GM12892 (cell line): ENCODE measurements at regions not wholly inside any gene's neighbourhood (a gene's known extent, or its start where the extent isn't known, plus 50 kb on each side); places are given as distances from the start of the nearest gene placed in this dataset.

Source experiments
- POLR2A ChIP-seq: IDR thresholded peaks from 2 replicates; pipeline ENCODE4 v1.6.1; 2011; ENCODE audit warnings: low read depth, low read length, control low read depth
- TAF1 ChIP-seq: IDR thresholded peaks from 2 replicates; pipeline ENCODE4 v1.6.1; 2011; ENCODE audit warnings: low read depth, mild to moderate bottlenecking, control low read depth, low read length, borderline replicate concordance

DNA sequence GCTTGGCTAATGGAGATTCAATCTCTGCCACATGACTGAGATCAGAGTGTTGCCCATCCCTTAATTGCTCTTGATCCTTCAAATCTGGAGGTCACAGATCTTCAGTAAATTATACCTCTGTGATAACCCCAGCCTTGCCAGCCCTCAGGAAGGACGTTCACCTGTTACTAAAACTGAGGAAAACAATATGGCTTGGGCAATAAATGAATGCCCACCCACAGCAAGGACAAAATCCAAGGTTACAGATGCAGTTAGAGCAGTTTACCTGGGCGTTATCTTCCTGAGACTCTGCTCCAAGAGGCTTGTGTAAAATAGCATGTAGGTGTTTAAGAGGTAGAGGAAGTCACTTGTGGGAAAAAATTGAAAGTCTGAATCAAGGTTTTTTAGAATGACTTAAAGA lies 69.3 kb upstream of the MAOA start:
- TF ChIP-seq POLR2A, result no peak
- no peak for TF ChIP-seq TAF1
